Right kidney (tissue), 1 donor: ENCODE measurements at regions not wholly inside any gene's neighbourhood (a gene's known extent, or its start where the extent isn't known, plus 50 kb on each side); places are given as distances from the start of the nearest gene placed in this dataset.

Experiments used
- DNase-seq: peaks from one replicate; pipeline ENCODE4 v3.0.0-alpha.2; 2016

GRCh38 chr2:140061240-140061639, 1281.0 kb upstream of the NXPH2 start:
- no peak for DNase-seq

- DNase-seq: no peak
Observed at GRCh38 chr2:140057928-140058327, 1277.7 kb upstream of the NXPH2 start.

DNA sequence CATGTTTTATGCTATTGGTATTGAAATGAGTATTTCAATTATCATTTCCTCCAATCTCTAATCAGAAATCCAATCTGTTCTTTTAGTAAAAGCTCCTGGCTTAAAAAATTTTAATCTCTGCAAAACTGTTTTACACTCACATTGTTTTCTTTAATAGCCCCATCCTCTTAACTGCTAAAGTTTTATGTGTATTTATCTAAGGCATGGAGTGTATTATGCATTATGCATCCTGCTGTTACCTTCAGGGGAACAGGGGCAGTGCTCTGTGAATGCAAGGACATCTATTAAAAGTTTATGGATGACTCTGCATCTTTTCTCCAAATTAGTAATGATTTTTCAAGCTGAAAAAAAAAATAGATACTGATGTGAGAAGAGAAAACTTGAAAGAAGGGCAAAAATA, 1261.6 kb upstream of the NXPH2 start:
- DNase-seq: no peak

DNA sequence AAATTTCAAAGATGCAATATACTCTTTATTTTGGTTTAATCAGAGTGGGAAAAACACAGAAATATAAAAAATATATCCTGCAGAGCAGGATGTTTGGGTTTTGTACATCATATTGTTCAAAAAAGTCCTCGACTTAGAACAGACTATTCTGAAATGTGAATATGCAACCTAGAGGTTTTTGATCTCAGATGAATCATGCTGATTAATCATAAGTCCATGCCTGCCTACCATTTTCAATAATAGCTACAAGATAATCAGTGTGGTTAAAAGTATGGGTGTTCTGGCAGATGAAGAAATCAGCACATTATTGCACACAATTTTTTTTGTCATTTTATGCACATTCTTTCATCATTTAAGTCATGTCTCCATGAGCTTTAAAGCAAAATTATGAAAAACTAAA, 1261.0 kb upstream of the NXPH2 start:
- no peak for DNase-seq

DNA sequence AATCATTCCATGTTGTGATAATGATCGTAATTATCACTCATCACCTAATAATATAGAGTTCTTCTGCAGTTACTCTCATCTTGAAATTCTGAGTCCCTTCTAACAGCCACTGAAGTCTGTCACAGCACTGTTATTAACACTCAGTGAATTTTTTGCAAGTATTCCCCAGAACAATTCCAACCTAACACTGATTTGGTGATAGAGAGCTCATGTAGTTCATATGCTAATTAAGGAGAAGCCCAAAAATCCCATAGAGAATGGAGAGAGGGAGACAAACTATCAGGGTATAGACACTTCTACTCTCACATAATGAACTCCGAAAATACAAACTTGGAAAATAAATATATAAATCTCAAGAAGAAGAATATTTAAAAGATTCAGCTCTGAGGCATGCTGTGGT, 1253.4 kb upstream of the NXPH2 start:
- no peak for DNase-seq

- DNase-seq: no peak
Observed at GRCh38 chr2:140027966-140028365, 1247.8 kb upstream of the NXPH2 start.

- DNase-seq: no peak
Observed at GRCh38 chr2:140027320-140027719, 1247.1 kb upstream of the NXPH2 start.

DNA sequence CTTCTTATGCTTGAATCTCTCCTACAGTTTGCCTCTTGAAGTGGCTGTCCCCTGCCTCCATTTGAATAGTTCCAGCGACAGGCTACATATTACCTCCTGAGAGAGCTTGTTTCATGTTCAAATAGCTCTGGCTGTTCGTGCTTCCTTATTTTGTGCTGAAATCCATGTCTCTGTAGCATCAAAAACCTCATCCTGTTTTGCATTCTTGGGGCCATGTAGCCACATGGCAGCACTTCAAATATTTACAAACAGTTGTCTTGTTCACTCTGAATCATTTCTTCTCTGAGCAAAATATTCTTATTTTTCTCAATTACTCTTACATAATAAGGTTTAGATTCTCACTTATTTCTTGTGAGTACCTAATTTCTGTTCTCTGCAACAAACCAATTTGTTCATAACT, 1243.1 kb upstream of the NXPH2 start:
- DNase-seq: no peak

DNA sequence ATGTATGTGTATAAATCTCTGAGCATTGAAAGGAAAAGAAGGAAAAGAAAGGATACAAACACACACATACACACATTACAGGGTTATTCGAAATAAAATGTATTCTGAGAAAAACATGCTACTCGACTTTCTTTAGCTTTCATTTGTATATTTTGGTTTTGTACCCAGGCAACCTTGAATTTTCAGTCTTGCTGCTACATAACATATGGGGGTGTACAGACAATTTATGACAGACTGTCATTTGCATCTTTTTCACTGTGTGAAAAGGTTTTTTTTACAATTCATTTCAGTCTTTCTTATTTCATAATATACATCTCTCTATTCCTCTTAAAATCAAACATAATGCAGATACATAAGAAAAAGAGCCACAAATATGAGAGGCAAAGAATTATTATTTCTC, 1238.4 kb upstream of the NXPH2 start:
- DNase-seq: no peak

GRCh38 chr2:140014204-140014546, 1234.0 kb upstream of the NXPH2 start:
- no peak for DNase-seq

- DNase-seq: no peak
Observed at GRCh38 chr2:140013545-140014203, 1233.5 kb upstream of the NXPH2 start.

DNA sequence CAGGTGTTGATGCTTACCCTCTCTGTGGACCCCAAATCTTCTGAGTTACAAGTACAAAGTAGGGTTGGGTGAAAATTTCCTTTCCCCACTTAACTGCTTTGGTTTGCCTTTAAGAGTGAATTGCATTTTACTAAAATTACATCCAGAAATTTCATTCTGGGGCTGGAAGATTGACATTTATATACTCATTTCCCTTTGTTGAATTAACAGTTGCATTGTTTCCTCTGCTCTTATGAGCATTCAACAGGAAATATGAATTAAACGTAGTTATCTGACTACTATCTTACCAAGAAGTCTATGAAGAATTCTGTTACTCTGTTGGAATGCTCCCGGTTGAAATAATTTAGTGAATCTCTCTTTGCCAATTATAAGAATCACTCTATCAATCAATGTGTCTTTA, 1231.1 kb upstream of the NXPH2 start:
- no peak for DNase-seq

DNA sequence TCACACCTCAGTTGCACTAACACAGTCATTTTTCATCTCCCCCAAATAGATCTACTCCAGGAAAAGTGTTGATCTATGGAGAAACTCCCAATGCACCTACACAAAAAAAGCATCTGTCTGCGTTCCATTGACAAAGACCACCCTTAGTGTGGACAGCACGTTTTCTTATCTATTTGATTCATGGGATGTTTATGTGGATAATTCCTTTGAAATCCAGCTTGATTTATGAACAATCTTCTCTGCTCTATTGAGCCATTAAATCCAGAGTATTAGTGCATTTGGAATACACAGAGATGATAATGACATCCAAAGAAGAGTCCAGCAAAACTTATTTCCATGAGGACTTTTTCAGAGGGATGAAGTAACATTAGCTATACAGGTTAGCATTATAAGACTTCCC, 1221.9 kb upstream of the NXPH2 start:
- DNase-seq: no peak

- DNase-seq: no peak
Observed at GRCh38 chr2:139992711-139993345, 1212.6 kb upstream of the NXPH2 start.

DNA sequence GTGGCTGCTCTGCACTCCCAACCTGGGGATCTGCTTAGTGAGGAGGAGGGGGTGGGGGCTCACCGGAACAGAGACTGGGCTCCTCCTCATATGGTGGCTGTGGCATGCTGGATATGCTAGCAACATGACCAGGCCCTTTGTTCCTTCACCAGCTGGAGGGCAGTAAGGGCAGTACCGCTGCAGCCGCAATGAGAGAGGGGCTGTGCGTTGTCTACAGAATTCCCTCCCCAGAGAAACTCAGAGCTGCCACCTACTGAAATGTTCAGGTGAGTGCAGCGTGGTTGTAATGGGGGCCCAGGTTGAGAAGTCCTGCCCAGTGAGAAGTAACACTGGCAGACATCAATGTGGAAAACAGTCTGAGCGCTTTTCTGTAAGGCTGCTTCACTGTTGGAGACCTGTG, 1211.9 kb upstream of the NXPH2 start:
- no peak for DNase-seq

GRCh38 chr2:139990646-139991335, 1210.6 kb upstream of the NXPH2 start:
- DNase-seq: no peak

DNA sequence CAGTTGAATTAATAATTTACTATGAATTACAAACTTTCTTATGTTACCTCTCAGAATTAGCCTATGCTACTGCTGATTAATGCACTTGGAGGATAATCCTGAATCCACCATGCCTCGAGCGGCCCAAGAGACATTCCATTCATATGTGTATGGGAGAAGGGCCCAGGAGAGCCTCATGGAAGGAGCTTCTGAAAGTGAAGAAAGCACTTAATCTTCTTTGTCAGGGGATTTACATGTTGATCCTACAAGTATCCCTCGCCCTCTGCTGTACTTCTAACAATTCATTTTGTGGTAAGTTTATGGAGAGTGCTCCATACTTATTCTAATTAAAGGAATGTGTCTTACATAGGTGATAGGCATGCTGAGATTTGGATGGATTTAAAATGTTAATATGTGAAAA, 1189.1 kb upstream of the NXPH2 start:
- no peak for DNase-seq

GRCh38 chr2:139968588-139968987, 1188.4 kb upstream of the NXPH2 start:
- no peak for DNase-seq

- DNase-seq: no peak
Observed at GRCh38 chr2:139967665-139968064, 1187.5 kb upstream of the NXPH2 start.

DNA sequence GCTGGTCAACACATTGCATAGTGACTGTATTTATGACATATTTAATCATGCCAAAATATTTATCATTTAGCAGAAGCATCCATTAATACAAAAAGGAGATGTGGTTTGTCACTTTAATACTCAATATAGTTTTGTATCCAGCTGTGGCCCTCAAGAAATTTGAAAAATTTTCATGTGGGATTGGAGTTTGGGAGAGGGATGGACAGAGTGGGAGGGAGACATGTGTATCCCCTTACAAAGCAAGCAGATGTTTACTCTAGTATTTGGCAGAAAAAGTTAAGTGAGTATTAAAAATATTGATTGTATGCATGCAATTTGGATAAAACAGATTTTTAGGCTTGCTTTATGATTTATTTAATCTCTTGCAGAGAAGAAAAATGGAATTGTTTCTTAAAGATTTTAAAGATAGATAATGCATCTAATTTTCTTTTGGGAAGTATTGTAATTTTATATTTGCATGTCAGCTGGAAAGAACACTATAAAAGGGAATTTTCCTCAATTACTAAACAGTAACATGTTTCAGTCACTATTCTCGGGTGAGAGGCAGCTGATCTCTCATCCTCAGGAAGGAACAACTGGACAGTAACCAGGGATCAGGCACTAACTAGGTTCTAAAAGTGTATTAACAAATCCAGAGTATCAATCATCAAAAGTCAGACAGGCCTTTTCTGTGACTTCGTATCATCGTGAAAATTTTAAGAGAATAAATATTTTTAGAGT, 1184.7 kb upstream of the NXPH2 start:
- DNase-seq: no peak

GRCh38 chr2:139963863-139964355, 1183.7 kb upstream of the NXPH2 start:
- no peak for DNase-seq

DNA sequence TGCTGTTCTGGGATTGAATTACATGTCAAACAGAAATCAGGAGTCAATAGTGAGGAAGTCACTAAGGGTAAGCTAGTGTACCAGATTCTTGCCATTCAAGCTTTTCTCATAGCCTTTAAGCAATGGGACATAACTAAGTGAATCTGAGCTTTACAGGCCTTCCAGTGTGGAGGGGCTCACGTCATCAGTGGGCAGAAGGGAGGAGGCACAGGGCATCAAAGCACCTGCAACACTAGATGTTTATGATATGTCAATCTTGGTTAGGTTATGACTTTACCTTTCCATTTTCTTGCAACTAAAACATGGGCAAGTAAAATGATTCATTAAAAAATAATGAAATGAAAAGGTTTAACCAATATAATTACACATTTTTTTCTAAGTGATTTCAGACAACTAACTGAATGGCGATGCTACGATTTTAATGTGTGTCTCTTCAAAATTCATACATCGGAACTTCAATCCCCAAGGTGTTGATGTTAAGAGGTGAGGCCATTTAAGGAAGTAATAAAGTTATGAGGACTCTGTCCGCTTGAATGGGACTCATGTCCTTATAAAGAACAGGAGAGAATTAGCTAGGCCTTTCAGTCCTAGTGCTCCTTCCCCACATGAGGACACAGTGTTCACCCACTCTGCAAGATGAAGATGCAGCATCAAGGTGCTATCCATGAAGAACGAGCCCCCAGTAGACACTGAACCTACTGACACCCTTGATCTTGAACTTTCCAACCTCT, 1169.2 kb upstream of the NXPH2 start:
- DNase-seq: no peak

- no peak for DNase-seq
Observed at GRCh38 chr2:139946690-139947089, 1166.5 kb upstream of the NXPH2 start.
